Hematopoietic multipotent progenitor cell treated with erythropoietin and hydrocortisone succinate and interleukin-3 and kit ligand, for 4 days (in vitro differentiated cells): ENCODE measurements at regions not wholly inside any gene's neighbourhood (a gene's known extent, or its start where the extent isn't known, plus 50 kb on each side); places are given as distances from the start of the nearest gene placed in this dataset.
"Not testable (repeated sequence)": the region's sequence is repeated elsewhere in the genome, so short reads cannot be mapped to it uniquely, and the experiment has no call there.

ENCODE experiments used
- DNase-seq: peaks from one replicate; pipeline ENCODE4 v3.0.0-alpha.2; 2015

- no peak for DNase-seq
These were observed 620.7 kb downstream of the TMA16 start for GRCh38 chr4:164115236-164115635.

- no peak for DNase-seq
These were observed 621.8 kb downstream of the TMA16 start for GRCh38 chr4:164116286-164116685.

GRCh38 chr4:164134388-164134787 lies 619.5 kb upstream of the SMIM31 start:
- no peak for DNase-seq

- DNase-seq = no peak
These were observed 617.7 kb upstream of the SMIM31 start for GRCh38 chr4:164136180-164136616.

GRCh38 chr4:164138521-164138920 lies 615.4 kb upstream of the SMIM31 start:
- no peak for DNase-seq

GRCh38 chr4:164139291-164139690 lies 614.6 kb upstream of the SMIM31 start:
- no peak for DNase-seq

GRCh38 chr4:164141755-164142375 lies 612.1 kb upstream of the SMIM31 start:
- not testable (repeated sequence) for DNase-seq

GRCh38 chr4:164154416-164154815 lies 599.5 kb upstream of the SMIM31 start:
- no peak for DNase-seq

GRCh38 chr4:164169591-164169990 lies 584.3 kb upstream of the SMIM31 start:
- DNase-seq = no peak

- no peak for DNase-seq
These were observed 576.8 kb upstream of the SMIM31 start for GRCh38 chr4:164177153-164177552.

- no peak for DNase-seq
These were observed 576.2 kb upstream of the SMIM31 start for GRCh38 chr4:164177753-164178152.

GRCh38 chr4:164188236-164188635 lies 565.7 kb upstream of the SMIM31 start:
- no peak for DNase-seq

- no peak for DNase-seq
These were observed 561.1 kb upstream of the SMIM31 start for GRCh38 chr4:164192844-164193243.

GRCh38 chr4:164193676-164194075 lies 560.3 kb upstream of the SMIM31 start:
- DNase-seq = no peak

GRCh38 chr4:164197556-164197955 lies 556.4 kb upstream of the SMIM31 start:
- no peak for DNase-seq

- no peak for DNase-seq
These were observed 550.5 kb upstream of the SMIM31 start for GRCh38 chr4:164203476-164203875.

- no peak for DNase-seq
These were observed 549.5 kb upstream of the SMIM31 start for GRCh38 chr4:164204434-164204833.

GRCh38 chr4:164207460-164207859 lies 546.5 kb upstream of the SMIM31 start:
- DNase-seq = no peak

GRCh38 chr4:164210377-164210776 lies 543.6 kb upstream of the SMIM31 start:
- no peak for DNase-seq

GRCh38 chr4:164212134-164212533 lies 541.8 kb upstream of the SMIM31 start:
- no peak for DNase-seq

- no peak for DNase-seq
These were observed 541.2 kb upstream of the SMIM31 start for GRCh38 chr4:164212714-164213113.

- no peak for DNase-seq
These were observed 538.7 kb upstream of the SMIM31 start for GRCh38 chr4:164215113-164215741.

- DNase-seq = no peak
These were observed 532.3 kb upstream of the SMIM31 start for GRCh38 chr4:164221631-164222030.

- DNase-seq = no peak
These were observed 529.1 kb upstream of the SMIM31 start for GRCh38 chr4:164224871-164225270.

- no peak for DNase-seq
These were observed 524.7 kb upstream of the SMIM31 start for GRCh38 chr4:164229255-164229654.
